Suppressor macrophage treated with lipopolysaccharide for 1 hour (primary cell): ENCODE measurements at regions not wholly inside any gene's neighbourhood (a gene's known extent, or its start where the extent isn't known, plus 50 kb on each side); places are given as distances from the start of the nearest gene placed in this dataset.
"Not testable (repeated sequence)": the region's sequence is repeated elsewhere in the genome, so short reads cannot be mapped to it uniquely, and the experiment has no call there.

ENCODE experiments used
- DNase-seq, 3 donors: peaks; one replicate each; pipeline ENCODE4 v3.0.0-alpha.2; 2020 to 2022

DNA sequence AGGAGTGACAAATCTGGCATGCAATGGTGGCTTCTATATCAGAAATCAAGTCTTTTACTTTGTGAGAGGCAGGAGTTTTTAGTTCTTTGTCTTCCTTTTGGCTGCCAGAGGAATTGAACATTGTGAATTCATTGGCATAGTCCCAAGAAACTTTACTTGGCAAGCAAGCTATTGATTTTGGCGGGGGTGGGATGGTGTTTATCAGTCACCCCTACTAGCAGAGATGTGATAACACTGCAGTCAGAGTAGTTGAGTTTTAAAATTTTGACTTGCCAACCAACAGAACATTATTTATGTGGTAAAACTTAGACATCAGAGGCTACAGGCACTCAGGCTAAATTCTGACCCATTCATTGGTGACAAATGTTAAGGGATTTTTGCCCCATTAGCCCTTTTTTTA lies 129.2 kb downstream of the FAM72B start:
- DNase-seq: not testable (repeated sequence)

DNA sequence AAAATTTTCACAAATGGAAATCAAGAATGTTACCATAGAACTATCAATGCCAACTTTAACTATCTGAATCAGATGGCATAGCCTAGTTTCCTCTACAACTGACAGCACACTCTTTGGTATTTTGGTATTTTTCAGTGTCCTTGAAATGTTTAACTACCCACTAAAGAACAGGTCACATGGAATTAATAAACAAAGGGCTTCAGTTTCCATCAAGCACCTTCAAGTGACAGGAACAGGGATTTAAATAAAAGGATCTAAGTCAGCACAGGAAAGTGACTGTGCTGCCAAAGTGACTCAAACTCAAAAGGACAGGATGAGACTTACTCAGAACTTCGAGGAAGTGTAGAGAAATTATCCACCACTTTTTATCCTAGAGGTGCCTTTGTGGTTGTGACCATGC lies 117.2 kb downstream of the FAM72B start:
- DNase-seq: not testable (repeated sequence)

DNA sequence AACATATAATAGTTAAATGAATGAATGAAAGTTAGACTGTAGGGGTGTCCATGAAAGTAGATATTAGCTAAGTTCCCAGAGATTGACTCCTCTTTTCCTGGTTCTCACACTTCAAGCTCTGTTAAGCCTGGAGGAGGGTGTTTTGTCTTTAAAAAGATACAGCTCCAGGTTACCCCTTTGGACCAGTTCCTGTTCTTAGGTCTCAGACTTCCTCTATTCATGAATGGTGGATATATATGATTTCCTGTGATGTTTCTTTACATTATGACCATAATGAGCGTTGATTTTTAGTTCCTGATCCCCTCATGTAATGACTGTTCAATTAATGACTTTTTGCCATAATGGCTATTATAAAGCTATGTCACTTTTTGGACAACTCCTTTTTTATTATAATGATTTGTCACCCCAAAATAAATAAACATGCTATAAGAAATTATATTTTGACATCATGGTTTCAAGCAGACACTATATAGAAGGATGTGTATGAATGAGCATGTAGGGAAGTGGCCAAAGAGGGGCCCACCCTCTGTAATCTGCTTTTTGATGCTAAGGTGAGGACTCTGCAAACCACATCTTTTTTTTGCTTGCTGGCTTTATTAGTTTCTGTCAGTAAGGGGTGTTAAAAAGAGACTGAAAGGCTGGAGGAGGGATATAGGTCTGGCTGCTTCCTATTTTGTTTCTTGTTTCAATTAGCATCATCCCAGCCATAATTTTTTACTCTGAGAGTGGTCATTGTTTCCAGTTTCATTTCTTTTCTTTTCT lies 115.2 kb downstream of the FAM72B start:
- not testable (repeated sequence) for DNase-seq

DNA sequence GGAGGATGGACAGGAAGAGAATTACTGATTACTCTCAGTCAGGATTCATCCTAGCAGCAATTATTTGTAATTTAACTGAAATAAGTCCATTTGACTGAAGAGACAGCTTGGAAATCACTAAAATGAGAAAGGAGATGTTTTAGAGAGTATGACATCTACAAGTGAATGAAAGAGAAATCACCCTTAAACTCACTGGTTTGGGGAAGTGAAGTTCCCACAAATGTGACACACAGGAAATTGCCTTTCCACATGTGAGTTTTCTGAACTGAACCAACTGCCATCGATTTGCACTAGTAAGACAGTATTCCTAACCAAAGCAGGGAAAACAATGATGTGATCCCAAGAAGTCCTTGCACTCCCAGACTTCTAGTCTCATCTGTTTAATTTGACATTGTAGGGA lies 110.3 kb downstream of the FAM72B start:
- DNase-seq: not testable (repeated sequence)

DNA sequence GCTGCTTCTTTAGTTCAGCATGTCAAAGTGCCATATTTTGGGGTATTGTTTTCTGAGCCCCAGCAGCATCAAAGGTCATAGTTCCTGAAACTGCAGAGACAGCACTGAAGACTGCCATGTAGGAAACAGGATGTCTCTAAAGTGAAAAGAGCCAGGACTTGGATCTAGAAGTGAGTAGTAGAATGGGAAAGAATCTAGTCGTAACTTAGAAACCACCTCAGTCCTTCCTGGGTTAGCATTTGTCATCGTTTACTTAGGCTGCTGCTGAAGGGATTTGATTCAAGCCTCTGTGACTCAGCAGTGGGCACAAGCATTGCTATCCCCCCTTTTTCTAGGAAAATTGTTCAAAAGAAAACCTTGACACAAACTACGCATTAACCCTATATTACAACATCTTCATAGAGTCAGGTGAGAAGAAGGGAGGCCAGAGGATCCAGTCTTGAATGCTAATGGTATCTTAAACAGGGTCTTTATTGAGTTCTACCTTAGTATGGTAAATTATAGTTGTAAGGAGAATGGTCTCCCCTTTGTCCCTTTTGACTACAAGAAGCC lies 108.8 kb downstream of the FAM72B start:
- DNase-seq: peak; percentile 6 to 40 (median 30)

DNA sequence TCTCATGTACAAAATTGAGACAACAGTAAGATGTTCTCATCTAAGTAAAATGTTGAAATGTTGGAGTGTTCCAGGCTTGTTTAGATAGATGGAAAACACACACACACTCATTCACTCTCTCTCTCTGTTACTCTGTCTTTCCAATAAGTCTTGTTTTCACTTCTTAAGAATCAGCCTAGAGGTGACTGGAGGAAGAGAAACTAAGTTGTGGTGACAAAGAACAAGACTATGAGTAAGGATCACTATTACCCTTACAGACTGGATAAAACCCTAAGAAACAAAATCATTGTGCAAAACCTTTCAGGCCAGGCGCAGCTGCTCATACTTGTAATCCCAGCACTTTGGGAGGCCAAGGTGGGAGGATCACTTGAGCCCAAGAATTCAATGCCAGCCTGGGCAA lies 107.5 kb downstream of the FAM72B start:
- DNase-seq: not testable (repeated sequence)

DNA sequence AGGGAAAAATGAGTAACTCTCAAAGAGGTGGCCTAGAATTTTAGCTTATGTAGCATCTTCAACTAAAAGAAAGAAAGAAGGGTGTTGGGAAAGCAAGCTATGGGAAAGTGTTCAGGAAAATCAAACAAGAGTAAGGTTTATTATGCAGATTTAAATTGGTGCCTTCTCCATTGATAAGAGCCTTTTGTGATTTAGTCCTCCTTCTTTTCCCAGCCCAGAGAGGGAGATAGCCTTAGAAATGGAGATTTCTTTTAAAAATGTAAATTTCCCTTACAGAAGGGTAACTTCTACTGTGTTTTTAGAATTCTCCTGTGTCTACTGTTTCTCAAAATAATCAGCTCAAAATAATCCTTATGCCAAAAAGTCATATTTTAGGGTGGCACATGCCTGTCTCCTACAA lies 104.5 kb downstream of the FAM72B start:
- peak in 1 of 3 donors; percentile 8 for DNase-seq

DNA sequence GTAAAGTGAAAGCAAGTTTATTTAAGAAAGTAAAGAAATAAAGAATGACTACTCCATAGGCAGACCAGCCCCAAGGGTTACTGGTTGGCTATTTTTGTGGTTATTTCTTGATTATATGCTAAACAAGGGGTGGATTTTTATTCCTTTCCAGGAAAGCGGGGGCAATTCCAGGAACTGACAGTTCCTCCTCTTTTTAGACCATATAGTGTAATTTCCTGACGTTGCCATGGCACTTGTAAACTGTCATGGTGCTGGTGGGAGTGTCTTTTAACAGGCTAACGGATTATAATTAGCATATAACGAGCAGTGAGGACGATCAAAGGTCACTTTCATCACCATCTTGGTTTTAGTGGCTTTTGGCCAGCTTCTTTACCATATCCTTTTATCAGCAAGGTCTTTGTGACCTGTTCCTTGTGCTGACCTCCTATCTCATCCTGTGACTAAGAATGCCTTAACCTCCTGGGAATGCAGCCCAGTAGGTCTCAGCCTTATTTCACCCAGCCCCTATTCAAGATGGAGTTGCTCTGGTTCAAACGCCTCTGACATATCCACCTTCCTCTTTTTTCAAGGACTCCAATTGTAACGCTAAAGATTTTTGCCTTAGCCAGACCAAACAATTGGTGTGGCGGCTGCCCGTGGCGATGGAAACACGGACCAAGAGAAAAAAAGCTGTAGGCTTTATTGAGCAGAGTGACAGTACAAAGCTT lies 103.8 kb downstream of the FAM72B start:
- DNase-seq: peak; percentile 68 to 91 (median 81)

DNA sequence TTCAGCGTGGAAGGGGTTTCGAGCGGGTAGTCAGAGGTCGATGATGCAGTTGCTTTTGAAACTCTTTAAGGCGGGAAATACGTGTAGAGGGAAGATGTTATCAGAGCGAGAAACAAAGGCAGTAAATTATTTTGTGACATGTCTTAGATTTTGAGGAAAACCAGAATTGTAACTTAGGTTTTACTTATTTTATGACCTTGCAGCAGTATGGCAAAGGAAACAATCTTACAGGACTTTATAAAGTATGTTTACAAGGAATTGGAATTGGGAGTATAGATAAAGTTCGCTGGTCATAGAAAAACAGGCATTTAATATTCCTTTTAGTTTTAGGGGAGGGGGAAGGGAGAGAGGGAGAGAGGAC lies 103.3 kb downstream of the FAM72B start:
- DNase-seq: not testable (repeated sequence)

DNA sequence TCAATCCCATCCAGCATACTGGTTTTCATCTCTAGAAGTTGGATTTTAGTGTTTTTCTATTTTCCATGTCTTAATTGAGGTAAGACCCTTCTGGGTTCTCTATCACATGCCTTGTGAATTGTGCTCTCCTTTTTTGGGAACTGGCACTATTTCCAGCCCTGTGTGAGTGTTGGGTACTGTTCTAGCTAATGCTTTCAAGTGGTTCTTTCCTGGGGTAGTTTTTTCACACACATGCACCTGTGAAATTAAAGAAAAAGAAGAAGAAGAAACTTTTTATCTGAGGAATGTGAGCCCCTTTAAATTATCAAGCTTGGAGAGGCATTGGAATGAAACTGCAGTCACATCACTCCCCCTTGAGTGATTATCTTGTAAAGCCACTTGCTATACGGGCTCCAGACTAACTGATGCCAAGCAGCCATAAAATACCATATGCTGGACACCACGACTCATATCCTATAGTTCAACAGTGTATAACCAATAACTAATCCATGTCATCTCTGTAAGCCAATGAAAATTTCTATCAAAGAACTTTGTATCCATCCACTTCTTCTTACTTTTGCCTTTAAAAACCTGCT lies 102.4 kb downstream of the FAM72B start:
- not testable (repeated sequence) for DNase-seq

DNA sequence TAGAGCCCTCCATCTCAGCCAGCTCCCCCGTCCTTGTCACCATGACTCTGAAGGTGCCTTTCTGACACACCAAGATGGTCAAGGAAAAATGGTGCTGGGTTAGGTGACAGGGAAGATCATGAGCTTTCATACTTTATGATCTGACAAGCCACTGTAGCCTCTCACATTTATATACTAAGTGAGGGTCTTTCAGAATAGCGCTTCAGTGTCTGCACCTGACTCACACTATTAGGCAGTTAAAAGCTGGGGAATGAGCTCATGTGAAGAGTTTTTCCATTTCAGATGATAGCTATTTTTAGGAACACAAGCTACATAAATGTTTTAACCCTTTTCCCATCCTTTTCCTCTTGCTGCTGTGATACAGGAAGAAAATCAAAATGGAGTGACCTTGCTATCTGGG lies 101.1 kb downstream of the FAM72B start:
- peak in 1 of 3 donors; percentile 6 for DNase-seq

DNA sequence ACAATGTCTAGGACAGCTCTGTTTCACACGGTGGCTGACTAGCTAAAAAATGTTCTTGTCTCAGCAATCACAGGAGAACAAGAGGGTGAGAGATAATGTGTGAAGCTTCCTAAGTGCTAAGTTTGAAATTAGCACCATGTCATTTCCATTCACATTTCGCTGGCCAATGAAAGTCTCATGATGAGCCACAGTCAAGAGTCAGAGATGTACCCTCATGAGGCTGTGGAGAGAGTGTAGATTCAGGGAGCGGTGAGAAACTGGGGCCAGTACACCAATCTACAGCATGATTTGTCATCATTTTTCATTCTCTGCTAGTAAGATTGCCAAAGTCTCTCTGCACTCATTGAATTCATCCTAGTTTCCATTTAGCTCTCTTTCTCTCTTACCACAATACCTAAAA lies 97.9 kb downstream of the FAM72B start:
- DNase-seq: not testable (repeated sequence)

DNA sequence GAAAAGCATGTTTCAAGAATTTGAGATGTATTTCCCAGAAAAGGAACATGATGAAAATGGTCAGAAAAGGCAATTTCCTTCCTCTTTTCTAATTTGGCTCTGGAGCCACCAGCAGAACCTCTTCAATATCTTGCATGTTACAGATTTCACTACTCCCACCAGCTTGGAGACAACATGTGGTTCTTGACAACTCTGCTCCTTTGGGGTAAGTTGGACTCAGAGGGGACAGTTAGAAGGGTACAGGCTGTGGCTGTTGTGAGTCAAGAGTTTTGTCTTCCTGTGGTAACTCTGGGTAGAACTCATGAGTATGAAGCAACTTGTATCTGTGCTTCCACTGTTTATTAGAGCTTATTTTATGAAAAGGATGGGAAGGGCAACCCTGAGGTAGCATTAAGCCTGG lies 96.9 kb downstream of the FAM72B start:
- peak in 2 of 3 donors; percentile 27 to 30 for DNase-seq

DNA sequence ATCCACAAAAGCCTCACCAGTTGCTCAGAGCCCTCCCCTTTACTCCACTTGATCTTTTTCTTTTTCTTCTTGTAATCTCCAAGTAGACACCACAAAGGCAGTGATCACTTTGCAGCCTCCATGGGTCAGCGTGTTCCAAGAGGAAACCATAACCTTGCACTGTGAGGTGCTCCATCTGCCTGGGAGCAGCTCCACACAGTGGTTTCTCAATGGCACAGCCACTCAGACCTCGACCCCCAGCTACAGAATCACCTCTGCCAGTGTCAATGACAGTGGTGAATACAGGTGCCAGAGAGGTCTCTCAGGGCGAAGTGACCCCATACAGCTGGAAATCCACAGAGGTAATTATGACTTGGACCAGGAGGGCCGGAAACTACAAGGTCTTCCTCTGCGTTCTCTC lies 95.6 kb downstream of the FAM72B start:
- DNase-seq: not testable (repeated sequence)

DNA sequence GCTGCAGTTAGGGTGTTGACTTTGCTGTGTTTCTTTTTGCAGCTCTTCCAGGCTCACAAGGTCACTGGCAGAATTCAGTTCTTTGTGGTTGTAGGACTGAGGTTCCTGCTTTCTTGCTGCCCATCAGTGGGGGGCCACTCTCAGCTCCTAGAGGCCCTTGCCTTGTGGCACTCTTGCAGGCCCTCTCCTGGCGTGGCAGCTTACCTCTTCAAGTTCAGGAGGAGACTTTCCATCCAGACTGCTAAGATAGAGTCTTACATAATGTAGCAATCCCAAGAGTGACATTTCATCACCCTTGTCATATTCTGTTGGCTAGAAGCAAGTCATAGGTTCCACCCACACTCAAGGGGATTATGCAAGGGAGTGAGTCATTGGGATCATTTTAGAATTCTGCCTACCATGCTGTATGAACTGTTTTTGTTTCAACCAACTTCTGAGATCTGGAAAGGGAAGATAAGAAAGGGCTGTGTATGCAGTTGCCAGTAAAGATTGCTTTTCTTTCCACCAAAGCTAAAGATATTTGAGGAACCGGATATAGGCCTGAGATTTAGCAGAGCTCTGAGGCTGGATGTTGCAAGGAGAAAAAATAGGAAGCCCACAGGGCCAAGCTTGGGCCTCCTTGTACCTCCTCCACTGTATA lies 91.7 kb downstream of the FAM72B start:
- peak; percentile 59 to 85 (median 76) for DNase-seq

DNA sequence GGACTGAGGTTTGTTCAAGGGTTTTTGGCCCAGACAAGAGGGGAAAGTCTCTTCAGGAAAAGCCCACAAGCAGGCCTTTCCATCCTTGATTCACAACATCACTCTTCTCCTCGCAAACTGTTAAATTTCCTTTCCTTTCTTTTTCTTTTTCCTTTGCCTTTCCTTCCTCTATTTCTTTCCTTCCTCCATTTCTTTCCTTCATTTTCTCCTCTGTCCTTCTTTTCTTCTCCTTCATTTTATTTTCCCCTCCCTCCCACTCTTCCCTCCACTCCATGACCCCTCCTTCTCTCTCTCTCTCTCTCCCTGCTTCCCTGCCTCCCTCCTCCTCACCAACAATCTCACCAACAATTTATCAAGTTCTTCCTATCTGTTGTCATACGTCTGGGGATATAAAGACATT lies 89.1 kb downstream of the FAM72B start:
- DNase-seq: not testable (repeated sequence)

DNA sequence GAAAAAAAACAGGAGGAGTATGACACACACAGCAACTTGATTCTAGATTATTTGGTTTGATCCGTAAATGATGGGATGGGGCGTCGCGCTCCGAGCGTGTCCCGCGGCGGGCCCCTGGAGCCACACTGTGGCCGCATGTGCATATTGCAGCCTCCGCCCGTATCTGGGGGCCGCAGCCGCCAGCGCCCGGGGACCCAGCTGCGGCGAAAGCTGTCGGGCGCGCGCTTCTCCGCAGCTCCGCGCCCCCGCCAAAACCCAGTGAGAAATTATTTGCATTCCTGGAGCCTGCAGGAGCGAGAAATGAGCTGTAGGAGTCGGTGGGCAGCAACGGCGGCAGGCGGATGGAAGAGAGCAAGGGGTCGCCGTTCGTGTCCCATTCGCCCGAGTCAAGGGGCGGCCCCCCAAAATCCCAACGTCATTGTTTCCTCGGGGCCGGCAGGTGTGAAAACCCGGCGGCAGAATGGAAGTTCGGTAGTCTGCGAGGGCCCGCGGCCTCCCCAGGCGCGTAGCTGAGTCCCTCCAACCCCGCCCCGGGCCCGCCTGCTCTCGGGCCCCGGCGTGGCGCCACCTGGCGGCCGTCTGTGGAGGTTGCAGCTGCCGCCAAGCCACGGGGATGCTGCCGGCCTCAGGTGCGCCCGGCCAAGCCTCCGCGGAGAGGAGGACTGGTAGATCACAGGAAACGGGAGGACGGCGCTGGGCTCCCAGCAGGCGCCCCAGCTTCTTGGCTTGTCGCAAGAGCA lies 86.8 kb downstream of the FAM72B start:
- peak; percentile 69 to 89 (median 83) for DNase-seq

DNA sequence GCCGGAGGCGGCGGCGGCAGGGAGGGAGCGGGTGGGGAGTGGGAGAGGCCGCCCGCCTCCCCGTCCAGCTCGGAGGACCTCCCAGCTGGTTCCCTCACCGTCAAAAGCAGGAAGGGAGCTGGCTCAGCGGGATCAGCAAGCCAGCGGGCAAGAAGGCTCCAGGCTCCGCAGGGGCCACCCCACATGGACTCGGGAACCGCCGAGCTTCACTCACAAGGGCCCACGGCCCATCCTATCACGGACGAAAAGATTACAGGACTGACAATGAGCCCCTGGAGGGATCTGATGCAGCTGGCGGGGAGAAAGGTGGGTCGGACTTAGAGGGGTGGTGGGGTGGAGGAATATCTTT lies 86.3 kb downstream of the FAM72B start:
- DNase-seq: not testable (repeated sequence)

DNA sequence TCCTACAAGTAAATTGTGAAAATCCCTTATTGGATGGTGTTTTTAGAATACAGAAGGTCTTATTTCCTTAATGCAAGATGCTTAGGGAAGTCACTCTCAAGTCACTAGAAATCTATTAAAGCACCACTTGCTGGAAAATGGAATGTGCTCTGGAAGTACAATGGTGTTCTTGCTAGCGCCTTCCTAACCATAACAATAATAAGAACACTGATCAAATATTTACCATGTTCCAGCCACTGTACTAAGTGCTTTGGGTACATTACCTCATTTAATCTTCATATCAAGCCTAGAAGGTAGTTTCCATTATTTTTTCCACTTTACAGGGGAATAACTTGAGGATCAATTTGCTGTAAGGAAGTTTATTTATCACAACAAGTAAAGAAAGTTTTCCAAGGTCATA lies 75.1 kb downstream of the FAM72B start:
- not testable (repeated sequence) for DNase-seq

DNA sequence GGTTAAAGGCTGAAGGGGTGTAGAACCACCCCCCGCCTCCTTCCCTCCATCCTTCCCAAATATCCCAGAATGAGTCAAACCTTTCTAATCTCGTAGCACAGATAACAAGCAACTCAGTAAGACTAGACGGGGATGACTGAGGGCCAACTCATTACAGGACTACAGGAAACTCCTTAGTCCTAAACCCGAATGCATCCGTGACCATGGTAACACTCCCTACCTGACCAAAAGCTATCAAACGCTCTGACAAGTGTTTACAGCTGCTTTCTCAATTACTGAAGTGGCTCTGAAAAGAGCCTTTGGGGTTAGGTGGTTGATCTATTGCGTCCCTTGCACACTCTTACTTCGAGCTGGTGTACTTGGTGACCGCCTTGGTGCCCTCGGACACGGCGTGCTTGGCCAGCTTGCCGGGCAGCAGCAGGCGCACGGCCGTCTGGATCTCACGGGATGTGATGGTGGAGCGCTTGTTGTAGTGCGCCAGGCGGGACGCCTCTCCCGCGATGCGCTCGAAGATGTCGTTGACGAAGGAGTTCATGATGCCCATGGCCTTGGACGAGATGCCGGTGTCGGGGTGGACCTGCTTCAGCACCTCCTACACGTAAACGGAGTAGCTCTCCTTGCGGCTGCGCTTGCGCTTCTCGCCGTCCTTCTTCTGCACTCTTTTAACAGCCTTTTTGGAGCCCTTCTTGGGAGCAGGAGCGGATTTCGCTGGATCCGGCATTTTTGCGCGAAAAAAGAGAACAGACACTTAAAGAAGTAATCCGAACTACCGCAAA lies 67.4 kb downstream of the FAM72B start:
- not testable (repeated sequence) for DNase-seq

DNA sequence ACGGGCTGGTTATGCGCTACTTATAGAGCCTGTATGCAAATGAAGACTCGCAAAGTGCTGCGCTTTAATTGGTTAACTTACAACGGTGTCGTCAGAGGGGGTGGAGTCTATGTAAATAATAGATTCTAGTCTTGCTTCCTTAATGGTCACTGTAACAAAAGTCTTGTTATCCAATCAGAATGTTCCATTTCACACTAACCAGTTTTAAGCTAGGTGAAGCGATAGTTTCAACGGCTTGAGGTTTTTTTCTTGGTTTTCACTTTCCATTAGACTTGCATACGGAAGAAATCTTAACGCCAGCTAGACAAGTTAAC lies 66.9 kb downstream of the FAM72B start:
- DNase-seq: not testable (repeated sequence)
